ENCODE measurements at regions not wholly inside any gene's neighbourhood (a gene's known extent, or its start where the extent isn't known, plus 50 kb on each side); places are given as distances from the start of the nearest gene placed in this dataset.

DNA sequence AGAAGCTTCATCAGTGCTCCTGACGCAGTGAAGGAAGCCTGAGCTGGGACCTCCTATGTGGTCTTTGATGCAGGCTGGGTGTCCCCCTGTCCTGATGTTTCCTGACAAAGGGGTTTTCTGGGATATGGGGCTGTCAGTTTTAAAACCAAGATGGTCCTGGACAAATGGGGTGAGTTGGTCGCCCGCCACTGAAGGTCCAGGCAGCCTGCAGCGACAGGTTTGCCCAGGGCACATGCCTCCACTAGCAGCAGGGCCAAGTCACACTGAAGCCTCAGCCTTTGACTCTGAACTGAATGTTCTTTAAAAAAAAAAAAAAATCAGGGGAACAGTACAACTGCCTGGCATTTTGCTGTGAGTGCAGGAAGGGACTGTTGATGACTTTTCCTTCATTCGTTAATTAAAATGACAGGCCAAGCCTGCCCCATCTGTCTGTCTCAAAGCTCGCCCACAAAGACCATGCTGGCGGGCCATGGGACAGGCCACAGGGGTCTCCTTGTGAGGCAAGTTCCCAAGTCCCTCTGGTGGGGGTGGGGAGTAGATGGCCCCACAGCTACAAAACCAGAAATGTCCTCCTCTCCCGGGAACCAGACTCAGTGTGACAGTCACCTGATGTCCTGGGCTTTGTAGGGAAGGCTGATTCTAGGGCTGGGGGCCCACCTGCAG is 274.8 kb downstream of the CTTN start:
- Histone ChIP-seq H3K4me1 (ENCODE audit: insufficient read depth, low read length) (no peaks in the 10 kb centered on the region), H3K36me3 (ENCODE audit: insufficient read depth, low read length) (no peaks in the 10 kb centered on the region), H3K79me2 (ENCODE audit: insufficient read depth, low read length) (no peaks in the 10 kb centered on the region), H3K27ac (ENCODE audit: low read depth, low read length) (no peak overlapping the region), H3K9me3 (ENCODE audit: low read depth, low read length) (no peaks in the 10 kb centered on the region), H3K4me3 (ENCODE audit: insufficient read depth, low read length) (no peak overlapping the region), H3K4me2 (ENCODE audit: insufficient read depth, low read length) (no peak overlapping the region), H4K20me1 (ENCODE audit: insufficient read depth, low read length) (no peaks in the 10 kb centered on the region), H2AFZ (ENCODE audit: low read length) (no peak overlapping the region), H3K27me3 (ENCODE audit: insufficient read depth, low read length) (peaks cover 6% of the 10 kb centered on the region)
- TF ChIP-seq, protein P1, sequence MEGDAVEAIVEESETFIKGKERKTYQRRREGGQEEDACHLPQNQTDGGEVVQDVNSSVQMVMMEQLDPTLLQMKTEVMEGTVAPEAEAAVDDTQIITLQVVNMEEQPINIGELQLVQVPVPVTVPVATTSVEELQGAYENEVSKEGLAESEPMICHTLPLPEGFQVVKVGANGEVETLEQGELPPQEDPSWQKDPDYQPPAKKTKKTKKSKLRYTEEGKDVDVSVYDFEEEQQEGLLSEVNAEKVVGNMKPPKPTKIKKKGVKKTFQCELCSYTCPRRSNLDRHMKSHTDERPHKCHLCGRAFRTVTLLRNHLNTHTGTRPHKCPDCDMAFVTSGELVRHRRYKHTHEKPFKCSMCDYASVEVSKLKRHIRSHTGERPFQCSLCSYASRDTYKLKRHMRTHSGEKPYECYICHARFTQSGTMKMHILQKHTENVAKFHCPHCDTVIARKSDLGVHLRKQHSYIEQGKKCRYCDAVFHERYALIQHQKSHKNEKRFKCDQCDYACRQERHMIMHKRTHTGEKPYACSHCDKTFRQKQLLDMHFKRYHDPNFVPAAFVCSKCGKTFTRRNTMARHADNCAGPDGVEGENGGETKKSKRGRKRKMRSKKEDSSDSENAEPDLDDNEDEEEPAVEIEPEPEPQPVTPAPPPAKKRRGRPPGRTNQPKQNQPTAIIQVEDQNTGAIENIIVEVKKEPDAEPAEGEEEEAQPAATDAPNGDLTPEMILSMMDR (IDR thresholded peaks at IDR 0.05; ENCODE audit: extremely low read depth, low read depth, low read length) = no peak
- DNase-seq (ENCODE audit: insufficient read length, low spot score, missing footprints) = peak; percentile 66

DNA sequence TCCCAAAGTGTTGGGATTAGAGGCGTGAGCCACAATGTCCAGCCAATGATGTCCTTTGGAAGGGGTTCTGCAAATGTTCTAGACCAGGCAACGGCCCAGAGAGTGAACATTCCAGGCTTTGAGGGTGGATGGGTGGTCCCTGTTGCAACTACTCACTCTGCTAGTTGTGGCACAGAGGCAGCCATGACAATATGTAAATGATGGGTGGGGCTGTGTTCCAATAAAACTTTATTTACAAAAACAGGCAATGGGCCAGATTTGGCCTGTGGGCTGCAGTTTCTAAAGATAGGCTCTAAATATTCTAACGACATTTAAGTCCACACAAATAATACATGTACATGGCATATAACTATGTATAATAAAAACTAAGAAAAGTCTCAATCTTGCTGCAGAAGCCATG is 276.3 kb downstream of the CTTN start:
- no peak overlapping the region for H3K4me2 ChIP-seq (ENCODE audit: insufficient read depth, low read length)
- H3K4me1 ChIP-seq (ENCODE audit: insufficient read depth, low read length) = no peaks in the 10 kb centered on the region
- DNase-seq (ENCODE audit: insufficient read length, low spot score, missing footprints) = peak; percentile 48
- H2AFZ ChIP-seq (ENCODE audit: low read length) = no peak overlapping the region
- H3K4me3 ChIP-seq (ENCODE audit: insufficient read depth, low read length) = no peak overlapping the region
- TF ChIP-seq, protein P1 (IDR thresholded peaks at IDR 0.05; ENCODE audit: extremely low read depth, low read depth, low read length) = no peak
- no peaks in the 10 kb centered on the region for H4K20me1 ChIP-seq (ENCODE audit: insufficient read depth, low read length)
- H3K36me3 ChIP-seq (ENCODE audit: insufficient read depth, low read length) = no peaks in the 10 kb centered on the region
- no peaks in the 10 kb centered on the region for H3K79me2 ChIP-seq (ENCODE audit: insufficient read depth, low read length)
- H3K27me3 ChIP-seq (ENCODE audit: insufficient read depth, low read length) = peaks cover 6% of the 10 kb centered on the region
- no peaks in the 10 kb centered on the region for H3K9me3 ChIP-seq (ENCODE audit: low read depth, low read length)
- no peak overlapping the region for H3K27ac ChIP-seq (ENCODE audit: low read depth, low read length)

DNA sequence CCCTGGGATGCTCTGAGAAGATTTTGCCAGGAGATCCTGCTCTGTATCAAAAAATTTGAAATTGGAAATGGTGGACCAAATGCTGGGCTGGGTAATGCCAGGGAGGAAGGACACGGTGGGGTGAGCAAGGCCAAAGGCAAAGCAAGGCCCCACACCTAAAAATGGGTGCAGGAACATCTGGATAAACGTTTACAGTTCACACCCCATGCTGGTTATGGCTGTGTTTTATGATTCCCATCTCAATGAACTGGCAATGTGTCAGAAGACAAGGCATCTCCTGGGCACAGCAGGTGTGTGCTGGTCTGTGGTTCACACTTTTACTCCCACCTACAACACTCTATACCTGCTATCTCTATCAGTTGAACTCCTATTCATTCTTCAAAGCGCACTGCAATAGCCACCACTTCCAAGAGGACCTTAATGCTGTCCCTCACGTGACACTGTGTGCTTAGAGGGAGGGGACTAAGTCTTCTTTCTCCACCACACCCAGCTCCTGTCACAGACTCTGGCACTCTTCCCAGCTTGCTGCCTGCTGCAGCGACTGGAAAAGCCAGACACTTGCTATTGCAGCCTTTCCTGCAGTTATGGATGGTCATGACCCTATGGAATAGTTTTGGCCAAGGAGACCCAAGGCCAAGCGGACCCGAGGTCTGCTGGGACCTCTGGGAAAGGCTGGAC is 277.5 kb downstream of the CTTN start:
- Histone ChIP-seq H3K4me3 (ENCODE audit: insufficient read depth, low read length) (no peak overlapping the region), H3K4me1 (ENCODE audit: insufficient read depth, low read length) (no peaks in the 10 kb centered on the region), H3K27ac (ENCODE audit: low read depth, low read length) (no peak overlapping the region), H3K4me2 (ENCODE audit: insufficient read depth, low read length) (no peak overlapping the region), H3K36me3 (ENCODE audit: insufficient read depth, low read length) (no peaks in the 10 kb centered on the region), H4K20me1 (ENCODE audit: insufficient read depth, low read length) (no peaks in the 10 kb centered on the region), H3K9me3 (ENCODE audit: low read depth, low read length) (no peaks in the 10 kb centered on the region), H3K27me3 (ENCODE audit: insufficient read depth, low read length) (peaks cover 6% of the 10 kb centered on the region), H3K79me2 (ENCODE audit: insufficient read depth, low read length) (no peaks in the 10 kb centered on the region), H2AFZ (ENCODE audit: low read length) (no peak overlapping the region)
- peak; percentile 67 for DNase-seq (ENCODE audit: insufficient read length, low spot score, missing footprints)
- TF ChIP-seq, protein P1 (IDR thresholded peaks at IDR 0.05; ENCODE audit: extremely low read depth, low read depth, low read length) = no peak

DNA sequence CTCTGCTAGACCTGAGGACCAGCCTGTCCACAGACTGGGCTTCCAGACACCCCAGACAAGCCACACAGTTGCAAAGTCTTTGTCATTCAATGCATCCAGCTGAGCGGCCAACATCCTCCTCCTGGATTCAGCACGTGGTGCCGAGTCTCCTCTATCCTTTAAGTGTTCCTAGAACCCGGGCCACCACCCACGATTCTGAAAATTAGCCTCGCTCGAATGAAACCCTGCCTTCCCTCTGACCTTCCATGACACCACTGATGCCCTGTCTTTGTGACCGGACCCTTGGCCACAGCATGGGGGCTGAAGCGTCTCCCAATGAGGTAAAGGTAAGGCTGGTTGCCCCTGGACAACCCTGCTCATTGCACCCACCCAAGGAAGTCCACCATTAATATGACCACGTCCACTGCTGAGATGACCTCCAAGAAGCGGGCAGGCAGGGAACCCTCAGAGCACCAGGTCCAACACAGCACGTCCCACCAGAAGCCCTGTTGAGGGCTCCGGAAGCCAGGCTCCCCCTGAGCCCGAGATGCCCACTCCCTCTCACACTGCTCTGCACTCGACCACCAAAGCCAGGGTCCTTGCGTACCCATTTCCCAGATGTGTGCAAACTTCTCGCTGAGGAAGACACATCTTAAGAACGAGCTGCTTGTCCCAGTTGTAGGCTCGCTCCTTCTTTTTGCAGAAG is 279.0 kb downstream of the CTTN start:
- Histone ChIP-seq H3K79me2 (ENCODE audit: insufficient read depth, low read length) (no peaks in the 10 kb centered on the region), H3K4me2 (ENCODE audit: insufficient read depth, low read length) (no peak overlapping the region), H3K36me3 (ENCODE audit: insufficient read depth, low read length) (no peaks in the 10 kb centered on the region), H2AFZ (ENCODE audit: low read length) (no peak overlapping the region), H3K4me1 (ENCODE audit: insufficient read depth, low read length) (no peaks in the 10 kb centered on the region), H3K4me3 (ENCODE audit: insufficient read depth, low read length) (no peak overlapping the region), H3K9me3 (ENCODE audit: low read depth, low read length) (no peaks in the 10 kb centered on the region), H4K20me1 (ENCODE audit: insufficient read depth, low read length) (no peaks in the 10 kb centered on the region), H3K27ac (ENCODE audit: low read depth, low read length) (no peak overlapping the region), H3K27me3 (ENCODE audit: insufficient read depth, low read length) (no peaks in the 10 kb centered on the region)
- DNase-seq (ENCODE audit: insufficient read length, low spot score, missing footprints) = peak; percentile 53
- TF ChIP-seq, protein P1 (IDR thresholded peaks at IDR 0.05; ENCODE audit: extremely low read depth, low read depth, low read length) = no peak

Data from osteoblast (primary cell).